HEK293 (cell line): ENCODE measurements at regions not wholly inside any gene's neighbourhood (a gene's known extent, or its start where the extent isn't known, plus 50 kb on each side); places are given as distances from the start of the nearest gene placed in this dataset.

Experiments
- CTCF ChIA-PET: fragments of 350-600 bp; formaldehyde crosslinking; extraction: SDS; loops from one replicate; lab custom pipeline; 2021; ENCODE audit warnings: antibody characterized with exemption; lab: Yijun Ruan, JAX
- POLR2A ChIA-PET: fragments of 300-600 bp; formaldehyde crosslinking; extraction: SDS; loops from one replicate; lab custom pipeline; 2020; ENCODE audit warnings: antibody characterized with exemption, inconsistent platforms; lab: Yijun Ruan, JAX
- H3K27ac ChIP-seq: fragments of 200-500 bp; sonication (Bioruptor generic); 2 replicates; pipeline ENCODE4 v1.5.1; 2014; ENCODE audit warnings: low read depth, low read length, control low read depth, inconsistent platforms; ENCODE audit errors: extremely low read depth
- H3K36me3 ChIP-seq, 2 experiments: fragments of 200-500 bp in 1 of 2; sonication (Bioruptor generic) in 1 of 2; 1 replicate in 1 of 2; 2 replicates in 1 of 2; pipeline ENCODE4 v1.5.1; 2014 to 2017; ENCODE audit warnings: inconsistent platforms in 2 of 2, low read length in 2 of 2; ENCODE audit not compliant: control insufficient read depth in 2 of 2, insufficient read depth in 1 of 2
- H3K4me1 ChIP-seq: fragments of 200-500 bp; sonication (Bioruptor generic); 2 replicates; pipeline ENCODE4 v1.5.1; 2014; ENCODE audit warnings: mild to moderate bottlenecking, low read length, inconsistent platforms; ENCODE audit not compliant: control insufficient read depth, insufficient read depth
- H3K4me3 ChIP-seq: 2 replicates; pipeline ENCODE4 v1.5.1; 2011; ENCODE audit warnings: low read depth, mild to moderate bottlenecking, control low read depth, low read length, moderate library complexity
- H3K9me3 ChIP-seq: fragments of 200-500 bp; sonication (Bioruptor generic); 2 replicates; pipeline ENCODE4 v1.5.1; 2014; ENCODE audit warnings: low read depth, low read length, inconsistent platforms; ENCODE audit not compliant: control insufficient read depth, insufficient read depth
- FEZF1 ChIP-seq: fragments of 450-650 bp; formaldehyde crosslinking; IDR thresholded peaks from 2 replicates; pipeline ENCODE4 v1.5.1; 2016; ENCODE audit warnings: missing biosample characterization, missing genetic modification characterization
- GFI1B ChIP-seq: fragments of 450-650 bp; formaldehyde crosslinking; IDR thresholded peaks from 2 replicates; pipeline ENCODE4 v1.5.1; 2016; ENCODE audit warnings: missing biosample characterization, missing genetic modification characterization
- OVOL3 ChIP-seq: fragments of 450-650 bp; formaldehyde crosslinking; IDR thresholded peaks from 2 replicates; pipeline ENCODE4 v1.5.1; 2016; ENCODE audit warnings: missing biosample characterization, missing genetic modification characterization
- SP2 ChIP-seq: fragments of 450-650 bp; formaldehyde crosslinking; IDR thresholded peaks from 2 replicates; pipeline ENCODE4 v1.5.1; 2016; ENCODE audit warnings: missing biosample characterization, missing genetic modification characterization
- SP3 ChIP-seq: fragments of 450-650 bp; formaldehyde crosslinking; IDR thresholded peaks from 2 replicates; pipeline ENCODE4 v1.5.1; 2016; ENCODE audit warnings: missing biosample characterization, missing genetic modification characterization
- ZBTB20 ChIP-seq: fragments of 450-650 bp; formaldehyde crosslinking; IDR thresholded peaks from 2 replicates; pipeline ENCODE4 v1.5.1; 2016; ENCODE audit warnings: missing biosample characterization, missing genetic modification characterization
- ZIC2 ChIP-seq: fragments of 450-650 bp; formaldehyde crosslinking; IDR thresholded peaks from 2 replicates; pipeline ENCODE4 v1.5.1; 2016; ENCODE audit warnings: missing biosample characterization, missing genetic modification characterization
- ZNF121 ChIP-seq: fragments of 450-650 bp; formaldehyde crosslinking; IDR thresholded peaks from 2 replicates; pipeline ENCODE4 v1.5.1; 2016; ENCODE audit warnings: missing biosample characterization, missing genetic modification characterization
- ZNF138 ChIP-seq: fragments of 450-650 bp; formaldehyde crosslinking; IDR thresholded peaks from 2 replicates; pipeline ENCODE4 v1.5.1; 2016; ENCODE audit warnings: missing biosample characterization, missing genetic modification characterization, borderline replicate concordance
- ZNF184 ChIP-seq: fragments of 450-650 bp; IDR thresholded peaks from 2 replicates; pipeline ENCODE4 v1.5.1; 2018; ENCODE audit warnings: missing biosample characterization, mild to moderate bottlenecking, missing genetic modification characterization
- ZNF202 ChIP-seq: fragments of 450-650 bp; formaldehyde crosslinking; IDR thresholded peaks from 2 replicates; pipeline ENCODE4 v1.5.1; 2016; ENCODE audit warnings: missing biosample characterization, missing genetic modification characterization, borderline replicate concordance
- ZNF23 ChIP-seq: fragments of 450-650 bp; formaldehyde crosslinking; IDR thresholded peaks from 2 replicates; pipeline ENCODE4 v1.5.1; 2016; ENCODE audit warnings: missing biosample characterization, missing genetic modification characterization, borderline replicate concordance
- ZNF248 ChIP-seq: fragments of 450-650 bp; formaldehyde crosslinking; IDR thresholded peaks from 2 replicates; pipeline ENCODE4 v1.5.1; 2017; ENCODE audit warnings: missing biosample characterization, missing genetic modification characterization
- ZNF266 ChIP-seq: fragments of 450-650 bp; formaldehyde crosslinking; IDR thresholded peaks from 2 replicates; pipeline ENCODE4 v1.5.1; 2016; ENCODE audit warnings: missing biosample characterization, missing genetic modification characterization, low read depth
- ZNF366 ChIP-seq: fragments of 450-650 bp; formaldehyde crosslinking; conservative IDR thresholded peaks from 2 replicates; pipeline ENCODE4 v1.5.1; 2016; ENCODE audit warnings: missing biosample characterization, missing genetic modification characterization
- ZNF549 ChIP-seq: fragments of 450-650 bp; IDR thresholded peaks from 2 replicates; pipeline ENCODE4 v1.5.1; 2018; ENCODE audit warnings: missing biosample characterization, missing genetic modification characterization, mild to moderate bottlenecking, inconsistent platforms, moderate library complexity
- ZNF626 ChIP-seq: fragments of 450-650 bp; sonication (Bioruptor Pico); formaldehyde crosslinking; IDR thresholded peaks from 2 replicates; pipeline ENCODE4 v1.5.1; 2018; ENCODE audit warnings: missing biosample characterization, missing genetic modification characterization, inconsistent platforms
- ZNF629 ChIP-seq: fragments of 450-650 bp; formaldehyde crosslinking; IDR thresholded peaks from 2 replicates; pipeline ENCODE4 v1.5.1; 2017; ENCODE audit warnings: missing biosample characterization, missing genetic modification characterization
- ZNF645 ChIP-seq: fragments of 450-650 bp; formaldehyde crosslinking; IDR thresholded peaks from 2 replicates; pipeline ENCODE4; 2016; ENCODE audit warnings: missing biosample characterization, missing genetic modification characterization
- ZNF830 ChIP-seq: fragments of 450-650 bp; IDR thresholded peaks from 2 replicates; pipeline ENCODE4 v1.5.0; 2018; ENCODE audit warnings: missing biosample characterization, missing genetic modification characterization, low read depth, mild to moderate bottlenecking, moderate library complexity
- ZSCAN16 ChIP-seq: fragments of 450-650 bp; formaldehyde crosslinking; IDR thresholded peaks from 2 replicates; pipeline ENCODE4 v1.5.1; 2016; ENCODE audit warnings: missing biosample characterization, missing genetic modification characterization
- ZSCAN30 ChIP-seq: fragments of 450-650 bp; IDR thresholded peaks from 2 replicates; pipeline ENCODE4 v1.5.1; 2018; ENCODE audit warnings: missing biosample characterization, mild to moderate bottlenecking, missing genetic modification characterization, moderate library complexity
- ZSCAN4 ChIP-seq: fragments of 450-650 bp; formaldehyde crosslinking; IDR thresholded peaks from 2 replicates; pipeline ENCODE4 v1.5.1; 2017; ENCODE audit warnings: missing biosample characterization, missing genetic modification characterization
- ZSCAN5A ChIP-seq: fragments of 450-650 bp; formaldehyde crosslinking; IDR thresholded peaks from 2 replicates; pipeline ENCODE4 v1.5.1; 2016; ENCODE audit warnings: missing biosample characterization, missing genetic modification characterization

- no peak for TF ChIP-seq ZSCAN5A (tag by site-specific recombination)
Observed at GRCh38 chr7:63925262-63925625, 73.4 kb upstream of the ZNF722 start (continued).

- ChIA-PET CTCF (no interaction called here), POLR2A (no interaction called here)
- Histone ChIP-seq H3K27ac (no peak overlapping the region), H3K36me3 (no peaks in the 10 kb centered on the region), H3K9me3 (no peaks in the 10 kb centered on the region), H3K4me1 (no peaks in the 10 kb centered on the region), H3K4me3 (no peak overlapping the region)
- TF ChIP-seq ZNF248, result no peak
- no peak for TF ChIP-seq ZNF645 (tag by site-specific recombination)
- no peak for TF ChIP-seq ZNF626 (tag by site-specific recombination)
- TF ChIP-seq ZSCAN30 (tag by site-specific recombination), result no peak
- TF ChIP-seq ZSCAN16, result no peak
Observed at GRCh38 chr7:63925626-63926460, 72.8 kb upstream of the ZNF722 start.

- TF ChIP-seq SP2 (tag by site-specific recombination) (no peak), ZNF366 (no peak)
- H3K9me3 ChIP-seq, result no peaks in the 10 kb centered on the region
- CTCF ChIA-PET, result no interaction called here
Observed at GRCh38 chr7:63927261-63927660, 71.4 kb upstream of the ZNF722 start.

GRCh38 chr7:63931057-63931600 is 67.5 kb upstream of the ZNF722 start:
- ChIA-PET CTCF (no interaction called here), POLR2A (no interaction called here)
- H3K36me3 ChIP-seq, result no peaks in the 10 kb centered on the region
- H3K4me3 ChIP-seq, result no peak overlapping the region
- H3K4me1 ChIP-seq, result no peaks in the 10 kb centered on the region
- H3K27ac ChIP-seq, result no peak overlapping the region
- TF ChIP-seq ZNF184, result no peak
- TF ChIP-seq ZBTB20 (tag by site-specific recombination), result no peak
- TF ChIP-seq ZNF549 (tag by site-specific recombination), result no peak
- no peak for TF ChIP-seq SP3 (tag by site-specific recombination)
- TF ChIP-seq ZNF629 (tag by site-specific recombination), result no peak
- TF ChIP-seq ZIC2, result no peak
- no peak for TF ChIP-seq OVOL3 (tag by site-specific recombination)
- TF ChIP-seq GFI1B (tag by site-specific recombination), result no peak
- TF ChIP-seq FEZF1 (tag by site-specific recombination), result no peak
- no peak for TF ChIP-seq ZSCAN4 (tag by site-specific recombination)
- no peak for TF ChIP-seq ZNF202 (tag by site-specific recombination)
- no peak for TF ChIP-seq ZNF830
- TF ChIP-seq ZNF266 (tag by site-specific recombination), result no peak
- TF ChIP-seq ZNF138 (tag by site-specific recombination), result no peak
- no peak for TF ChIP-seq ZNF121 (tag by site-specific recombination)
- no peak for TF ChIP-seq ZNF23 (tag by site-specific recombination)
- no peaks in the 10 kb centered on the region for H3K9me3 ChIP-seq

More at GRCh38 chr7:63927261-63927660, 71.4 kb upstream of the ZNF722 start:
- Histone ChIP-seq H3K36me3 (no peaks in the 10 kb centered on the region), H3K4me3 (no peak overlapping the region), H3K4me1 (no peaks in the 10 kb centered on the region), H3K27ac (no peak overlapping the region)
- POLR2A ChIA-PET, result no interaction called here
